Body of pancreas (tissue), 4 donors: ENCODE measurements at regions not wholly inside any gene's neighbourhood (a gene's known extent, or its start where the extent isn't known, plus 50 kb on each side); places are given as distances from the start of the nearest gene placed in this dataset.

Source experiments
- ATAC-seq: fragments of 150-250 bp; one replicate; pipeline ENCODE4 v1.9.1; 2016
- DNase-seq, 4 donors: peaks; one replicate each; pipeline ENCODE4 v3.0.0-alpha.2; 2019
- H3K27ac ChIP-seq, 4 donors: fragments of 200-600 bp; sonication (generic); 1 replicate in 3 of 4; 2 replicates in 1 of 4; pipeline versions ENCODE4 v1.5.1 to v1.6.1; 2016 to 2019; ENCODE audit warnings: mild to moderate bottlenecking in 1 of 4, mixed read lengths in 1 of 4, moderate library complexity in 1 of 4
- H3K27me3 ChIP-seq, 2 donors: fragments of 200-600 bp; sonication (generic); one replicate each; pipeline ENCODE4 v1.6.0; 2016; ENCODE audit warnings: mild to moderate bottlenecking in 1 of 2
- H3K36me3 ChIP-seq, 2 donors: fragments of 200-600 bp; sonication (generic); replicated peaks in 1 of 2; 2 replicates each; pipeline ENCODE4 v1.5.1; 2016; ENCODE audit warnings: low read depth in 2 of 2; ENCODE audit not compliant: insufficient read depth in 1 of 2
- H3K4me1 ChIP-seq: fragments of 200-600 bp; sonication (generic); one replicate; pipeline ENCODE4 v1.6.0; 2016
- H3K4me3 ChIP-seq, 2 donors: fragments of 200-600 bp; sonication (generic); 1 replicate in 1 of 2; 2 replicates in 1 of 2; pipeline ENCODE4 v1.5.1; 2016 to 2019
- H3K9me3 ChIP-seq, 3 donors: fragments of 200-600 bp; sonication (generic); 1 replicate in 2 of 3; 2 replicates in 1 of 3; pipeline ENCODE4 v1.5.1; 2016
- CTCF ChIP-seq, 7 experiments: fragments of 450-650 bp in 4 of 7; fragments of 200-600 bp in 3 of 7; sonication (generic) in 3 of 7; IDR thresholded peaks; one replicate each; pipeline ENCODE4 v1.5.1; 2016 to 2019; ENCODE audit warnings: antibody characterized with exemption in 7 of 7
- POLR2A ChIP-seq, 3 donors: fragments of 450-650 bp; IDR thresholded peaks; one replicate each; pipeline ENCODE4 v1.6.1; 2016; ENCODE audit warnings: antibody characterized with exemption in 3 of 3, mild to moderate bottlenecking in 2 of 3
- WGBS, 2 donors: methylation state at CpG; one replicate each; pipeline ENCODE4 v1.1.5; 2017; 5-methylcytosine and 5-hydroxymethylcytosine counted together
- intact Hi-C: fragments of 100-400 bp; cut with DNase I; formaldehyde crosslinking; loops from one replicate; pipeline ENCODE4 v1.15.1; 2023

DNA sequence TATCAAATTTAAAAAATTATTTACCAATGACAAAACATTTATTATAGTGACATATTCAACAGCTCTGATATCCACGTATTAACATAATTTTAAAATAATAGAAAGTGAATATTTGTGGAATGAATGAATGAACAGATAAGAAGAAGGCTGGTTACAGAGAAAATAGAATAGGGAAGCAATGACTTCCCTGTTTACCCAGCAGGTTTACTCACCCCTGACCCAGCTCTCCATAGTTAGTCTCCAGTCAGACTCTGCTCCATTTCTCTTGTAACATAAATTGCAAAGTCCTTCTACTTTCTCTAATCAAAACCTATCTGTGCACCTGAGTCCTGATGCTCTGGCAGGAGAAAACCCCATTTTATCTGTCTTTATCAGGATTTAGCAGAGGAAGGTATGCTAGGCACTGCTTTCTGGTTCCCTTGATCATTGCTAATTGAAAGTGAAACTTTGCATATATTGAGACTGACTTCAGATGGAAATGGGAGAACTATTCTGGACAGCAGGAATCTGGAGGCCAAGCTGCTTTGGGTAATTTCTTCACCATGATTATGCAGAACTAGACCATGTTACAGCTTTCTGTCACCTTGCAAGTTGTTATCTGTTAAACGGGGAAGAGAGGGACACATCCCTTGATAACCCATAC, 363.0 kb downstream of the FAT4 start:
- ATAC-seq = no peak
- DNase-seq = no peak
- H3K9me3 ChIP-seq = no peaks in the 10 kb centered on the region
- no peaks in the 10 kb centered on the region for H3K4me1 ChIP-seq
- intact Hi-C loops = no loop called here
- H3K36me3 ChIP-seq = no peaks in the 10 kb centered on the region
- 39 to 45% methylated on average over 2 of the region's 2 CpGs for WGBS, 2 donors
- no peaks in the 10 kb centered on the region for H3K27me3 ChIP-seq
- no peak overlapping the region for H3K4me3 ChIP-seq
- H3K27ac ChIP-seq = no peak overlapping the region
- no peak for TF ChIP-seq POLR2A (IDR thresholded peaks at IDR 0.05)
- TF ChIP-seq CTCF (IDR thresholded peaks at IDR 0.05) = no peak

- no peaks in the 10 kb centered on the region for H3K4me1 ChIP-seq
- no peaks in the 10 kb centered on the region for H3K27me3 ChIP-seq
- H3K4me3 ChIP-seq = no peak overlapping the region
- DNase-seq (no peak), ATAC-seq (no peak)
- no peaks in the 10 kb centered on the region for H3K36me3 ChIP-seq
- no peak overlapping the region for H3K27ac ChIP-seq
- no peak for TF ChIP-seq CTCF (IDR thresholded peaks at IDR 0.05)
- TF ChIP-seq POLR2A (IDR thresholded peaks at IDR 0.05) = no peak
- intact Hi-C loops = no loop called here
- no peaks in the 10 kb centered on the region for H3K9me3 ChIP-seq
Observed at GRCh38 chr4:125679989-125680388, 365.2 kb downstream of the FAT4 start.

GRCh38 chr4:125681240-125681639, 366.5 kb downstream of the FAT4 start:
- WGBS, 2 donors = 14 to 17% methylated on average over 1 of the region's 1 CpG
- intact Hi-C loops = no loop called here
- Histone ChIP-seq H3K27me3 (no peaks in the 10 kb centered on the region), H3K4me3 (no peak overlapping the region), H3K27ac (peak overlapping the region in 1 of 4 donors; percentile 13), H3K9me3 (no peaks in the 10 kb centered on the region), H3K4me1 (no peaks in the 10 kb centered on the region), H3K36me3 (no peaks in the 10 kb centered on the region)
- DNase-seq (peak in 2 of 4 donors; percentile 6 to 13), ATAC-seq (peak; percentile 62)
- TF ChIP-seq CTCF (IDR thresholded peaks at IDR 0.05) (no peak), POLR2A (IDR thresholded peaks at IDR 0.05) (no peak)

DNA sequence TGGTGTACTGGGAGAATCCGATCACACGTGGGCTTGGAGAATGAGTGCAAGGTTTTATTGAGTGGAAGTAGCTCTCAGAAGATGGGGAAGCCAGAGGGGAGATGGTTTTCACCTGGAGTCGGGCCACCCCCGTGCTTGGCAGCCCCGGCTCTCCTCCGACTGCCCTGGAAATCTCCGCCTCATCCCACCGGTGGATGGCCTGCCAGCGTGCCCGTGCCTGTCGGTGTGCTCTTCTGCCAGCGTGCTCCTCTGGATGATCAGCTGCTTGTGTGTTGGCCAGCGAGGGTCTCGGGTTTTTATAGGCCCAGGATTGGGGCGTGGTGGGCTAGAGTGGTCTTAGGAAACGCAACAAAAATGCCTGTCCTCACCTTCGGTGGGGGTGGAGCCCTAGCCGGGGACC, 368.0 kb downstream of the FAT4 start:
- Histone ChIP-seq H3K4me1 (no peaks in the 10 kb centered on the region), H3K27ac (no peak overlapping the region), H3K4me3 (no peak overlapping the region), H3K9me3 (no peaks in the 10 kb centered on the region), H3K27me3 (no peaks in the 10 kb centered on the region), H3K36me3 (no peaks in the 10 kb centered on the region)
- WGBS, 2 donors = 83 to 90% methylated on average over 16 to 18 of the region's 18 CpGs
- DNase-seq (no peak), ATAC-seq (no peak)
- TF ChIP-seq CTCF (IDR thresholded peaks at IDR 0.05) = no peak
- TF ChIP-seq POLR2A (IDR thresholded peaks at IDR 0.05) = no peak
- intact Hi-C loops = no loop called here

DNA sequence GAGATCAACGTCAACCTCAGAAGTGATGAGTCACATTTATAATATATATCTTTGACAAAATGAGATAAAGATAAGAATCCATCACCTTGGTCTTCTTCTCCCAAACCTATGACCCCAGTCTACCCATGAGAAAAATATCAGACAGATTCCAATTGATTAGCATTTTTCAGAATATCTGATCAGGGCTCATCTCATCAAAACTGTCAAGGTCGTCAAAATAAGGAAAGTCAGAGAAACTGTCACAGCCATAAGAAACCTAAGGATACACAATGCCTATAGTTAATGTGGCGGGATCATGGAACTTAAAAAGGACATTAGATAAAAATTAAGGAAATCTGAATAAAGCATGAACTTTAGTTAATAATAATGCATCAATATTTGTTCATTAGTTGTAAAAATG, 374.1 kb downstream of the FAT4 start:
- H3K4me1 ChIP-seq = no peaks in the 10 kb centered on the region
- intact Hi-C loops = no loop called here
- H3K36me3 ChIP-seq = no peaks in the 10 kb centered on the region
- DNase-seq = no peak
- H3K27me3 ChIP-seq = no peaks in the 10 kb centered on the region
- H3K4me3 ChIP-seq = no peak overlapping the region
- H3K9me3 ChIP-seq = no peaks in the 10 kb centered on the region
- TF ChIP-seq POLR2A (IDR thresholded peaks at IDR 0.05) (no peak), CTCF (IDR thresholded peaks at IDR 0.05) (no peak)
- H3K27ac ChIP-seq = no peak overlapping the region
- WGBS, 2 donors = 69 to 76% methylated on average over 3 of the region's 3 CpGs
- ATAC-seq = no peak
